HG02885 (cell line): ENCODE measurements at regions not wholly inside any gene's neighbourhood (a gene's known extent, or its start where the extent isn't known, plus 50 kb on each side); places are given as distances from the start of the nearest gene placed in this dataset.

Source experiments
- ATAC-seq: cut with Tn5 transposase; IDR thresholded peaks from one replicate; pipeline ENCODE4 v1.9.1; 2021; ENCODE audit warnings: mild to moderate bottlenecking; ENCODE audit not compliant: unreplicated experiment, poor library complexity

- ATAC-seq: peak; percentile 92
Observed at GRCh38 chr5:34522599-34523386, 133.3 kb upstream of the RAI14 start.

GRCh38 chr5:34523387-34523726, 132.8 kb upstream of the RAI14 start:
- peak; percentile 14 for ATAC-seq

- ATAC-seq: no peak
Observed at GRCh38 chr5:34524123-34524522, 132.0 kb upstream of the RAI14 start.

GRCh38 chr5:34525761-34526160, 130.4 kb upstream of the RAI14 start:
- ATAC-seq: no peak

GRCh38 chr5:34526682-34527305, 129.3 kb upstream of the RAI14 start:
- ATAC-seq: no peak

- no peak for ATAC-seq
Observed at GRCh38 chr5:34529581-34530331, 126.4 kb upstream of the RAI14 start.

GRCh38 chr5:34530637-34531036, 125.5 kb upstream of the RAI14 start:
- ATAC-seq: no peak

- ATAC-seq: no peak
Observed at GRCh38 chr5:34531751-34532360, 124.3 kb upstream of the RAI14 start.

GRCh38 chr5:34533582-34534522, 122.3 kb upstream of the RAI14 start:
- ATAC-seq: peak; percentile 78

GRCh38 chr5:34534523-34535103, 121.5 kb upstream of the RAI14 start:
- no peak for ATAC-seq

GRCh38 chr5:34535433-34535832, 120.7 kb upstream of the RAI14 start:
- ATAC-seq: no peak

GRCh38 chr5:34535944-34536623, 120.0 kb upstream of the RAI14 start:
- no peak for ATAC-seq

- ATAC-seq: no peak
Observed at GRCh38 chr5:34536699-34537098, 119.4 kb upstream of the RAI14 start.

GRCh38 chr5:34538026-34538672, 118.0 kb upstream of the RAI14 start:
- no peak for ATAC-seq

GRCh38 chr5:34539183-34539582, 116.9 kb upstream of the RAI14 start:
- ATAC-seq: no peak

GRCh38 chr5:34541067-34541466, 115.1 kb upstream of the RAI14 start:
- ATAC-seq: no peak

GRCh38 chr5:34542818-34543217, 113.3 kb upstream of the RAI14 start:
- ATAC-seq: no peak

- no peak for ATAC-seq
Observed at GRCh38 chr5:34543687-34544086, 112.4 kb upstream of the RAI14 start.
